Transverse colon (tissue), 3 donors: ENCODE measurements at regions not wholly inside any gene's neighbourhood (a gene's known extent, or its start where the extent isn't known, plus 50 kb on each side); places are given as distances from the start of the nearest gene placed in this dataset.

Experiments
- CTCF ChIP-seq, 5 experiments: fragments of 200-600 bp in 3 of 5; fragments of 450-650 bp in 2 of 5; sonication (generic) in 3 of 5; IDR thresholded peaks; 1 replicate in 2 of 5; 2 replicates in 3 of 5; pipeline ENCODE4 v1.5.1; 2016 to 2017; ENCODE audit warnings: antibody characterized with exemption in 5 of 5, inconsistent platforms in 3 of 5, mild to moderate bottlenecking in 2 of 5, moderate library complexity in 1 of 5
- POLR2A ChIP-seq: fragments of 450-650 bp; IDR thresholded peaks from one replicate; pipeline ENCODE4 v1.6.1; 2016; ENCODE audit warnings: antibody characterized with exemption, mild to moderate bottlenecking, moderate library complexity

- TF ChIP-seq CTCF (IDR thresholded peaks at IDR 0.05) = no peak
- TF ChIP-seq POLR2A = no peak
Measured at GRCh38 chr10:129063212-129063611, 403.8 kb upstream of the MGMT start.
